GM12874 (cell line): ENCODE measurements at regions not wholly inside any gene's neighbourhood (a gene's known extent, or its start where the extent isn't known, plus 50 kb on each side); places are given as distances from the start of the nearest gene placed in this dataset.

Source experiments
- TF ChIP-seq, protein P1 (sequence below): IDR thresholded peaks from 2 replicates; pipeline ENCODE4 v1.5.1; 2011; ENCODE audit warnings: low read depth, mild to moderate bottlenecking, control low read depth, low read length, moderate library complexity; ENCODE audit not compliant: insufficient read depth

DNA sequence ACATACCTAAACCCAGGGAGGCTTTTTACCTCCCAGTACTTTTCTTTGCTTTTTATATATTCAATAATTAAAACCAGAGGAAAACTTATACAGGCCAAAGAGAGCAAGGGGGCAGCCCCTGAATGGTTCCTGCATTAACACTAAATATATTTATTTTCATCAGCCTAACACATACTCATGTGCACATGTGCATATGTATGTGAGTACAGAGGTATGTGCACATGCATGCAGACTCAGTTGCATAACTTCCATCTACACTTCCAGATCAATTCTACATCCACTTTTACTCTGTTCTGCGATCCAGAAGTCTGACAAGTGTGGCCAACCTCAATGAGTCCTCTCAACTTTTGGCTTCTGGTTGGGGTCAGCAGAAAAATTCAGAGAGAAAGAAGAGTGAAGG is 794.2 kb downstream of the DHX35 start:
- TF ChIP-seq, protein P1, sequence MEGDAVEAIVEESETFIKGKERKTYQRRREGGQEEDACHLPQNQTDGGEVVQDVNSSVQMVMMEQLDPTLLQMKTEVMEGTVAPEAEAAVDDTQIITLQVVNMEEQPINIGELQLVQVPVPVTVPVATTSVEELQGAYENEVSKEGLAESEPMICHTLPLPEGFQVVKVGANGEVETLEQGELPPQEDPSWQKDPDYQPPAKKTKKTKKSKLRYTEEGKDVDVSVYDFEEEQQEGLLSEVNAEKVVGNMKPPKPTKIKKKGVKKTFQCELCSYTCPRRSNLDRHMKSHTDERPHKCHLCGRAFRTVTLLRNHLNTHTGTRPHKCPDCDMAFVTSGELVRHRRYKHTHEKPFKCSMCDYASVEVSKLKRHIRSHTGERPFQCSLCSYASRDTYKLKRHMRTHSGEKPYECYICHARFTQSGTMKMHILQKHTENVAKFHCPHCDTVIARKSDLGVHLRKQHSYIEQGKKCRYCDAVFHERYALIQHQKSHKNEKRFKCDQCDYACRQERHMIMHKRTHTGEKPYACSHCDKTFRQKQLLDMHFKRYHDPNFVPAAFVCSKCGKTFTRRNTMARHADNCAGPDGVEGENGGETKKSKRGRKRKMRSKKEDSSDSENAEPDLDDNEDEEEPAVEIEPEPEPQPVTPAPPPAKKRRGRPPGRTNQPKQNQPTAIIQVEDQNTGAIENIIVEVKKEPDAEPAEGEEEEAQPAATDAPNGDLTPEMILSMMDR, result no peak

DNA sequence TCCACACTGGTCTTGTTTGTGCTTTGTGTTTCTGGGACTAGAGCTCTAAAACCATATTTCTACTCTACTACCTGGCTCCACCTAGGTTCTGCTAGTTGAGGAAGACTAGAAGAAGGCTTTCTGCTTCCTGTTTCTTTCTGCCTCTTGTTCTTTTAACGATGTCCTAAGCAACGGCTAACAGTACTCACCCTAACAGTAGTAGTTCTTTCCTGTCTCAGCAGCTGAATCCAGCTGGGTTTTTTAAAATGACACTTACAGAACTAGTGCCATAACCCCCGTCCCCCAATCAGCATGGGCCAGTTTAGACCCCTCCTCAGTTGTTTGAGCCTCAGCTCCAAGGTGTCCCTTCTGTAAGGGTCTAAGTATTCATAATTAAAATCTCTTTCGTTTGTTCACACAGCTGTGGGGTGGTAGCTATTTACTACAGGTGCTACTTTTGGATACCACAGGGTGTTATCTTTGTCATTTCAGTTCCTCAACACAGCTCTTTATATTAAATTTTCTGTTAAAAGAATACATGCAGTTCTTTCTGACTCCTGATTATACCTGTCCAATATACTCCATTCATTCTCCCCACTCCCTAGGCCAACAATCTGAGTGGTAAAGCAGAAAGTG is 790.2 kb downstream of the DHX35 start:
- TF ChIP-seq, protein P1, result no peak

DNA sequence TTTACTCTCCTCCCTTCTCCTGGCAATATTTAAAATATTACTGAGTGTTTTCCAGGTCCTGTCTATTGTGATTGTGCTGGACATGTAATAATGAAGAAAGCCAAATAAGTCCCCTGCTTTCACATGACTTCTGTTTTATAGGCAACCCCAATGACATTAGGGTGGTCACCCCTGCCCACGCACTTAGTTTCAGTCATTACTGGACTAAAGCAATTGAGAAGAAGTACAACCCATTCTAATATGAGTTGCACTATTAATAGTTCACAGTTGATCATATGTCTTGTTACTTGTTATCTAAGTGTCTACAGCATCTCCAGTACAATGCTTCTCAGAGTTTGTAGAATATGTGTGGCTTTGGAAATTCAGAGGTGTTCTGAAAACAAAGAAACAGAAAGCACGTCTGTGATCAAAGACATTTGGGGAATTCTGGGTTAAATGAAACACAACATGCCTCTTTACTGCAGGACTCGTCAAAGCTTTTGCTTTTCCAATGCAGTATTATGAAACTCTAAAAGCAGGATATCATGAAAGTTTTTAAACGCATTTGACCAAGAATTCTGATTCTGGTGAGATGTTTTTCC is 789.5 kb downstream of the DHX35 start:
- TF ChIP-seq, protein P1, result no peak

DNA sequence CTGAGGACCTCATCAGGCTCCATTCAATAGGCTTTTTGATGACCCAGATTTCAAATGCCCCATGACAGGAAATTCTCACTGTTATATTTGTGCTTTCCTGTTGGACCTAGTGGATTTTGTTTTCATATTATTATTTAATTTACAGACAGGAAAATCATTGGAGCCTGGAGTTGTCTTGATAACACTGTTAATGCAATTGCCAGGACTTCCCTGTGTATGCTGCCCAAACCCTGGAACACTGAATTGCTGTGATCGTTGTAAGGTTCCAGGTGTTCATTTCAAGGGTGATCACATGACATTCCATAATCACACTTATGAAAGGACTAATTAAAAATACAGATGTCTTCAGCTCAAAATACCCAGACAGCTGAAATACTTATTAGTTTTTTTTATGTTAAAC is 783.2 kb downstream of the DHX35 start:
- TF ChIP-seq, protein P1, result no peak

GRCh38 chr20:39738651-39739050 is 776.5 kb downstream of the DHX35 start:
- TF ChIP-seq, protein P1, result no peak

DNA sequence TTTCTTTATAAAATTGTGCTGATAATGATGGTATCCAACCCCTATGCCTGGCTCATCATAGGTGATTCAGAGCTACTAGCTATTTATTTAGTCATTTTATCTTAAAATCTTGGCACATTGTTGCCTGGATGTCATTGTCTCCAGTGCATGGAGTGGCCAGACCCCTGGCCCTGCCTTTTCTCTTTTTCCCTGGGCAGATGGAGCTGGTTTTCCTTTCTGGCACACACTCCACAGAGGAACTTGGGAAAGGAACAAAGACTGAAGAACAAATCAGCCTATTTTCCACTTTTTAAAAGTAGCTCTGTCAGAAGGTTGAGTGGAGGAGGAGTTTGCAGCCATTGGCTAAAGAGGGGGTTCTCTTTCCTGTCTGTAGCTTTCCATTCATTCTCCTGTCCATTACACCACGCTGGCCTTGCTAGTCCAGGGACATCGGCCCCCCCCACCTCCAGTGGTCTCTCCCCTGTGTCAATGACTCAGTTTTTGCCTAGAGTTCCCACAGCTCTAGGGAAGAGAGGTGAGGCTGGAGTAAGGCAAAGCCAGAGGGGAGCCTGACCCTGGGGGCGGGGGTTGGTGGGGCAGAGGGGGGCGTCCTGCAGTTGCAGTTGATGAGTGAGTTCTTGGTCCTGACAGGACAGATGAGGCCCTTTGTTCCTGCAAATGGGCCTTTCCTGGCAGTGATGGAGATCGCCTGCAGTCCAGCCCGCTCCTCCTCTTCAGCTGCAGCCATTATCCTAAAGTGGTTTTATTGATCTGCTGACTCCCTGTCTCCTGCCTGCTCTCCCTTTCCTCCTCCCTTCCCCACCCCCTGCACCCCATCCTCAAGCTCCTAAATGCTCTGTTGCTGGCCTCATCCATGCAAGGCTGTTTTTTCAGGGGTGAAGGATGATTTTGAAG is 774.5 kb downstream of the DHX35 start:
- TF ChIP-seq, protein P1, result no peak

DNA sequence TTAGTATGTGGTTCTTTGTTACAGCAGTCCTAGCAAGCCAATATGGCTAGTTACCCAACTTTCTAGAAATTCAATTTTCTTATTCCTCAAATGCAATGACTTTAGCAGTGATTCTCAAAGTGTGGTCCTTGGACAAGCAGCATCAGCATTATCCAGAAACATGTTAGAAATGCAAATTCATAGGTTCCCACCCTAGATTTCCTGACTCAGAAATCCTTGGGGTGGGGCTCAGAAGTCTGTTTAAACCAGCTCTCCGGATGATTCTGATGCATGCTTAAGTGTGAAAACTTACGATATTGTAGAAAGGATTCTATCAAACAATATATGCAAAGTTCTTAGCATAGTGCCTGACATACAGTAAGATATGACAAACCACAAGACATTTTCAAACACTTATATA is 757.1 kb downstream of the DHX35 start:
- TF ChIP-seq, protein P1, result no peak
